ENCODE measurements at regions not wholly inside any gene's neighbourhood (a gene's known extent, or its start where the extent isn't known, plus 50 kb on each side); places are given as distances from the start of the nearest gene placed in this dataset.
"Not testable (repeated sequence)": the region's sequence is repeated elsewhere in the genome, so short reads cannot be mapped to it uniquely, and the experiment has no call there.

DNA sequence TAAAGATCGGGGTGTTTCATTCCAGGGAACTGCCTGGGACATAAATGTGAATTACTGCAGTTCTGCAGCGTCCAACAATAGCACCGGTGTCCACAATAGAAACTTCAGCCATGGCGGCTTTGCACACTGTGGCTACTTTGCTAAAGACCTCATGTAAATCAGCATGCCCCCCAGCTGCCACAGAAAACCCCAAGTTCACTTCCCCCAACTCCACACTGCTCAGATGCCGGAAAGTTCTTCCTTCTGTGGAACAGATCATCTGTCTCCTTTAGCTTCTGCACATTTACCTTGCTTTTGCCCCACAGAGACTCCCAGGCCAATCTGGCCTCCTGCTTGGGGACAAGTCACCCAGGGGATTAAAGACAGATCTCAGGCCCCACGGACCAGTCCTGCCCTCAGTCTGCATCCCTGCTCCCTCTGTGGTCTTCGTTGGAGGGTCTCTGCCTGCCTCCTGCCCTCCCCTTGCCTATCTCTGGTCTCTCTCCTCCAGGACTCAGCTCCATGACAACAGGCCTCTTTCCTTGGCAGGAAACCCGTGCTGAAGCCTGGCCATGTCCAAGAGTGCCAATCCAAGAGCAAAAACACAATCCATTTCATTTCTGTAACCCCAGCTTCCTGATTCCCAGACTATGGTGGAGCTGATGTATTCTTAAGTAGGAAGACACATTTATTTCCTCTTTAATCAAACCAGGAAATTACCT is 403.2 kb downstream of the RPS24 start:
- Mint-ChIP-seq H3K27me3 (peaks cover 2% of the 10 kb centered on the region), H3K36me3 (no peaks in the 10 kb centered on the region), H3K4me1 (peaks cover 2% of the 10 kb centered on the region), H3K27ac (no peak overlapping the region), H3K9me3 (no peaks in the 10 kb centered on the region), H3K4me3 (no peak overlapping the region)
- ATAC-seq (ENCODE audit: low read depth) = no peak
- POLR2A ChIA-PET = no interaction called here
- DNase-seq = no peak

DNA sequence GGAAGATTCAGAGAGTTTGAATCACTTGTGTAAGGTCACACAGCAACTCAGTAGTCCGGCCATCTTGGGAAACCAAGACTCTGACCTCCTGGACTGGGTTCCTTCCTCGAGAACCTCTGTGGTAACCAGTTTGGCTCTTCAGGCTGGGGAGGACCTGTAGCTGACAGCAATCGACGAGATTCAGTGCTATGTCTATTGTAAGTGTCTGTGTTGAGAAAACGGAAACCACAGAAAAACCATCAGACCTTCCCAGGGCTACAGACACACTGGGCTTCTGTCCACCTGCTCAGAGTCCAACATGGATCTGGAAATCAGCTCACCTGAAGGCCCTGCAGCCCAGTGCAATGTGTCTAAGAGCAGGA is 403.7 kb downstream of the RPS24 start:
- no peak overlapping the region for H3K27ac Mint-ChIP-seq
- H3K27me3 Mint-ChIP-seq = peaks cover 2% of the 10 kb centered on the region
- ATAC-seq (ENCODE audit: low read depth) = no peak
- H3K4me1 Mint-ChIP-seq = peaks cover 2% of the 10 kb centered on the region
- H3K36me3 Mint-ChIP-seq = no peaks in the 10 kb centered on the region
- H3K9me3 Mint-ChIP-seq = no peaks in the 10 kb centered on the region
- POLR2A ChIA-PET = interaction anchor here (0.7 kb wide), 1 partner anchor 394 kb away, joined by 3 read pairs; no protein-coding TSS in a partner anchor
- DNase-seq = no peak
- H3K4me3 Mint-ChIP-seq = no peak overlapping the region

DNA sequence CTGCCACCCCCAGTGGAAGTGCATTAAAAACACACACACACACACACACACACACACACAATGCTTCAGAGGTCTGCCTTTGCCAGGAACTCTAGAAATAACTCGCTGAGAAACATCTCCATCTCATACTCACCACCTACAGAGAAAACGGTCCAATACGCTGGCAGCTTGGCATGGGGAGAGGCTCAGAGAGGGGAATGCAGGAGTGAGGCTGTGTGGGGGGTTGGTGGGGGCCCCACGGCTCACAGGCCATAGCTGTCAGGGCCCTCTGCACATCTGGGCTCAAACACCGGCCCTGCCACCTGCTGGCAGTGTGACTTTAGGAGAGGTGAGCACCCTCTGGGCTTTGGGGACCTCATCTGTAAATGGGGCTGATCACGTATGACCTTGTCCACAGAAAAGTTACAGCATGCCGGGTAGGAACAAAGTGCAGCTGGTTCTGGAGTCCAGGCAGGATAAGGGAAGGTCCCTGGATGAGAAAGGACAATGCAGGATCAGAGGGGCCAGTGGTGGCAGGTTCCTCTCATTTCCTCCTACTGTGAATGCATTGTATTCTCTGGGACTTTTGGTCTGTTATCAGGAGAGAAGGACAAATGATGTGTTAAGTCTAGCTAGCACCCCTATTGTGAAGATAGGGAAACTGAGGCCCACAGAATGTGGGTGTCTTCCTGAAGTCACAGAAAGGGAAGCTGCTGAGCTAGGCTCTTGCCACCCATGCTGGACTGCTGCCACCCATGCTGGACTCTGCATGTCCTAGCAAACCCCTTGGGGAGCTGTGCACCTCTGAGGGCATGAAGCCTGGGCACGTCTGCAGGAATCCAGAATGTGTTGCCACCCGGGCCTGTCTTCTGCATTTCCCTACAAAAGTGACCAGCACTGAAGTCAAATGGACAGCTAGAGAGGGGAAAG is 404.6 kb downstream of the RPS24 start:
- no peak overlapping the region for H3K27ac Mint-ChIP-seq
- ATAC-seq (ENCODE audit: low read depth) = peak; percentile 58
- DNase-seq = peak; percentile 43
- peaks cover 2% of the 10 kb centered on the region for H3K4me1 Mint-ChIP-seq
- H3K9me3 Mint-ChIP-seq = no peaks in the 10 kb centered on the region
- H3K4me3 Mint-ChIP-seq = no peak overlapping the region
- no peaks in the 10 kb centered on the region for H3K36me3 Mint-ChIP-seq
- POLR2A ChIA-PET = interaction anchor here (0.7 kb wide), 1 partner anchor 395 kb away, joined by 3 read pairs; no protein-coding TSS in a partner anchor
- H3K27me3 Mint-ChIP-seq = peaks cover 2% of the 10 kb centered on the region

DNA sequence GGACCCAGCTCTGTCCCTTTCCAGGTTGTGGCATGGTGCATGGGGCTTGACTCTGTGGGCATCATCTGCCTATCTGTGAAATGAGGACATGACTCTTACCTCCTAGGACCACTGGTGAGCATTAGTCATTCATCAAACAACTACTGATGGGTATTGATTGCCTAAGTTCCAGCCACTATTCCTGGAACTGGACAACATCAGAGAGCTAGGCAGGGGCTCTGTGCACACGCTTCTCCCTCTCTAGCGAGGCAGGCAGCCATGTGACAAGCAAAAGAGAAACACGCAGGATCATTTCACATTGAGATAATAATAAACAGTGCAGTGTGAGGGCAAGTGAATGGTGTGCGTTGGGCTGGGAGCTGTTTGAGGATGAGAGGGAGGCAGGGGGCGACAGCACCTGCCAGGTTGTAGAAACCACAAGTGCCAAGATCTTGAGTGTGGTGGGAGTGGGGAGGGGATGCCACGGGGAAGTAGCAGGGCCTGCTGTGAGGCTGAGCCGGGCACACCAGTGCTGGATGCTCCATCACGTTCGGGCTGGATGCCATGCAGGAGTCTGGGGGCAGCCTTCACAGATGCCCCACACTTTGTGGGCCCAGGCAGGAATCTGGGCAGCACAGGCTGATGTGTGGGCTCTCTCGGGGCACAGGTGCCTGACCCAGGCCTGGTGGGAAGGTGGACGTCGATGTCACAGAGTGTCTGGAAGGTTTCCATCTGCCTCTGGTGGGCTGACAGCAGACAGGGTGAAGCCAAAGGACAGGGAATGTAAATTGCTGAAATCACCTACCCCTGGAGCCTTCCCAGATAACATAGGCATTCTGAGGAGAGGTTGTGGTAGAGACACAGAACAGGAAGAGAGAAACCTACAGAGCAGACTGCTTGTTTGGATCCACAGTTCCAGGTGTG is 405.5 kb downstream of the RPS24 start:
- H3K4me1 Mint-ChIP-seq = peaks cover 2% of the 10 kb centered on the region
- no peaks in the 10 kb centered on the region for H3K36me3 Mint-ChIP-seq
- POLR2A ChIA-PET = no interaction called here
- DNase-seq (no peak), ATAC-seq (ENCODE audit: low read depth) (no peak)
- H3K27me3 Mint-ChIP-seq = peaks cover 2% of the 10 kb centered on the region
- no peak overlapping the region for H3K27ac Mint-ChIP-seq
- H3K9me3 Mint-ChIP-seq = no peaks in the 10 kb centered on the region
- H3K4me3 Mint-ChIP-seq = no peak overlapping the region

DNA sequence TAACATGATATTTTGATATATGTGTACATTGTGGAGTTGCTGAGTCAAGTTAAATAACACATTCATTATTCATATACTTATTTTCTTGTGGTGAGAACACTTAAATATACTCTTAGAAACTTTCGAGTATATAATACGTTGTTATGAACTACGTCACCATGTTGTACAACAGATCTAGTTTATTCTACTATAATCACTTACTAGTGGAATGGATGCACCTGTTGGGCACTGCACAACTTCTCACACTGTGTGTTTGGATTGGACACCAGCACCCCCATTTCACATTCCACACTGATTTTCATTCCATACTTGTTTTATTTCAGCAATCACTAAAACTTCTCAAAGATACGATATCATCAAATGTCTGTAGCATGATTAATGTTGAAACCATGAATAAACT is 407.3 kb downstream of the RPS24 start:
- POLR2A ChIA-PET = no interaction called here
- no peak for ATAC-seq (ENCODE audit: low read depth)
- Mint-ChIP-seq H3K36me3 (no peaks in the 10 kb centered on the region), H3K27ac (no peak overlapping the region), H3K4me1 (peaks cover 2% of the 10 kb centered on the region), H3K4me3 (no peak overlapping the region), H3K27me3 (peaks cover 8% of the 10 kb centered on the region), H3K9me3 (no peaks in the 10 kb centered on the region)
- DNase-seq = no peak

DNA sequence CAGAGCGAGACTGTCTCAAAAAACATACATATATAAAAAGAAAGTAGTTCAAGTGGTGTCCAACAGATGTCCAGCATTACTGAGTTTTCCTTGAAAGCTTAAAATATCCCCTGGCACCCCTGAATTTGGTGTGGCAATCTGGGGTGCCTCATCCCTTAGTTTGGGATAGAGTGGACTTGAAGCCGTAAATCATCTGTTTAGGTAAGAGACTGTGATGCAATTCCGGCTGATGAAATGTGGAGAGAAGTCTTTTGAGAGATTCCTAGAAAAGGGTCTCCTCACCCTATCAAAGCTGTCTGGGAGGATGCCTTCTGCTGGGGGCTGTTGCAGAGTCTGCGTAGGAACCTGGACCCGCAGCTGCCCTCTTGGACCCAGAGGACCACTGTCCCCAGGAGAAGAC is 408.0 kb downstream of the RPS24 start:
- DNase-seq = no peak
- peaks cover 8% of the 10 kb centered on the region for H3K27me3 Mint-ChIP-seq
- ATAC-seq (ENCODE audit: low read depth) = no peak
- H3K27ac Mint-ChIP-seq = no peak overlapping the region
- POLR2A ChIA-PET = no interaction called here
- H3K36me3 Mint-ChIP-seq = no peaks in the 10 kb centered on the region
- peaks cover 2% of the 10 kb centered on the region for H3K4me1 Mint-ChIP-seq
- H3K9me3 Mint-ChIP-seq = no peaks in the 10 kb centered on the region
- no peak overlapping the region for H3K4me3 Mint-ChIP-seq

DNA sequence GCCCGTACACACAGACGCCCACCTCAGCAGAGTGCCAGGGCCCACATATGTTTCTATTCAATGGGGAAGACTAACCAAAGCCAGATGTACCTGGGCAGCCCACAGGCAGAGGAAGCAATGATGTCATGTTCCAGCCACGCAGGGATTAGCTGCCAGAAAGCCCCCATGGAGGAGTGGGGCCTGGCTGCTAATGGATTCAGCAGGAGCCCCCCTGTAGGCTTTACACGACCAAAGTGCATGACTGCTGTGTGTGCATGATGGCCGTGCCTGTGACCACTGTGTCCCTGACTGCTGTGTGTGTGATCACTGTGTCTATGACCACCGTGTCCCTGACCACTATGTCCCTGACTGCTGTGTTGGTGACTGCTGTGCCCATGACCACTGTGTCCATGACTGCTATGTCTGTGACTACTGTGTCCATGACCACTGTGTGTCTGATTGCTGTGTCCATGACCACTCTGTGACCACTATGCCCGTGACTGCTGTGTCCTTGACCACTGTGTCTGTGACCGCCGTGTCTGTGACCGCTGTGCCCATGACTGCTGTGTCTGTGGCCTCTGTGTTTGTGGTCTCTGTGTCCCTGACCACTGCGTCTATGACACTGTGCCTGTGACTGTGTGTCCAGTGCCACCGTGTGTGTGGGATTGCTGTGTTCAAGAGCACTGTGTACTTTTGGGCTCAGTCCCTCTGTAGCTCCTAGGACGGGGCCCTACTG is 409.3 kb downstream of the RPS24 start:
- H3K36me3 Mint-ChIP-seq = no peaks in the 10 kb centered on the region
- no peak overlapping the region for H3K27ac Mint-ChIP-seq
- H3K9me3 Mint-ChIP-seq = no peaks in the 10 kb centered on the region
- peaks cover 2% of the 10 kb centered on the region for H3K4me1 Mint-ChIP-seq
- POLR2A ChIA-PET = interaction anchor here (0.7 kb wide), 1 partner anchor 97 kb away, joined by 3 read pairs; no protein-coding TSS in a partner anchor
- no peak for ATAC-seq (ENCODE audit: low read depth)
- no peak overlapping the region for H3K4me3 Mint-ChIP-seq
- peaks cover 8% of the 10 kb centered on the region for H3K27me3 Mint-ChIP-seq
- no peak for DNase-seq

DNA sequence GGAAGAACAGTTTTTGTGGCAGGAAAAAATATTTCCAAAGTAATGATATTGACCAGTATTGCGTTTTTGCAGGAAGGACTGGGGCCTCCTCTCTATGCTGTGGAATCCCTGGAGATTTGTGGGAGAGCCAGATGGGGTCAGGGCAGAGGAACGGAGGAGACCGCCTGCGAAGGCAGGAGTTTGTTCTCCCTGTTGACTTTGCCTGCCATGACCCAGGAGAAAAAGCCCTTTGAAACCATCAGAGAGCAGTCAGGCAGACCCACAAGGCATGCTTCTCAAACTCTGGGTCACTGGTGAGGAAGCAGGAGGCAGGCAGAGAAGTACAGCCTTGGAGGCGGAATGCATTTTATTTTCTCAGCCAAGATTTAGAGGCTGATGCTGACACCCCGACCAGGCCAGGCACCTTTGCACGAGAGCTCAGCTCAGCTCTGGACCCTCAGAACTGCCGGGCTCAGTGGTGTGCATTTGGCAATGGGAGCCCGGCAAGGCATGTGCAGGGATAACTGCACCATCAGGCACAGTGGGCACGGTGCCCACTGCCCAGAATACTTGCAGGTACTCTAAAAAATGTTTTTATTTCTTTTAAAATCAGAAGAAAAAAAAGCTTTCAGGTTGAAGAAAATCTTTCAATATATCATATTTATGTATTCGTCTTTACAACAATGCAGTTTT is 410.4 kb downstream of the RPS24 start:
- POLR2A ChIA-PET = no interaction called here
- H3K4me3 Mint-ChIP-seq = no peak overlapping the region
- ATAC-seq (ENCODE audit: low read depth) (no peak), DNase-seq (no peak)
- peaks cover 8% of the 10 kb centered on the region for H3K27me3 Mint-ChIP-seq
- no peaks in the 10 kb centered on the region for H3K36me3 Mint-ChIP-seq
- no peak overlapping the region for H3K27ac Mint-ChIP-seq
- no peaks in the 10 kb centered on the region for H3K9me3 Mint-ChIP-seq
- no peaks in the 10 kb centered on the region for H3K4me1 Mint-ChIP-seq

DNA sequence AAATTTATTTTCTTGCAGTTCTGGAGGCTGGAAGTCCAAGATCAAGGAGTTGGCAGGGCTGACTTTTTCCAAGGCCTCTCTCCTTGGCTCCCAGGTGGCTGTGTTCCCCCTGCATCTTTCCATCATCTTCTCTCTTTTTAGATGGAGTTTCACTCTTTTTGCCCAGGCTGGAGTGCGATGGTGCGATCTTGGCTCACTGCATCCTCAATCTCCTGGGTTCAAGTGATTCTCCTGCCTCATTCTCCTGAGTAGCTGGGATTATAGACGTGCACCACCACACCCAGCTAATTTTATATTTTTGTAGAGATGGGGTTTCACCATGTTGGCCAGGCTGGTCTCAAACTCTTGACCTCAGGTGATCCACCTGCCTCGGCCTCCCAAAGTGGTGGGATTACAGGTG is 411.1 kb downstream of the RPS24 start:
- ATAC-seq (ENCODE audit: low read depth); POLR2A ChIA-PET; H3K27me3 Mint-ChIP-seq; DNase-seq; H3K27ac Mint-ChIP-seq; H3K36me3 Mint-ChIP-seq; H3K9me3 Mint-ChIP-seq; H3K4me3 Mint-ChIP-seq; H3K4me1 Mint-ChIP-seq: not testable (repeated sequence)

DNA sequence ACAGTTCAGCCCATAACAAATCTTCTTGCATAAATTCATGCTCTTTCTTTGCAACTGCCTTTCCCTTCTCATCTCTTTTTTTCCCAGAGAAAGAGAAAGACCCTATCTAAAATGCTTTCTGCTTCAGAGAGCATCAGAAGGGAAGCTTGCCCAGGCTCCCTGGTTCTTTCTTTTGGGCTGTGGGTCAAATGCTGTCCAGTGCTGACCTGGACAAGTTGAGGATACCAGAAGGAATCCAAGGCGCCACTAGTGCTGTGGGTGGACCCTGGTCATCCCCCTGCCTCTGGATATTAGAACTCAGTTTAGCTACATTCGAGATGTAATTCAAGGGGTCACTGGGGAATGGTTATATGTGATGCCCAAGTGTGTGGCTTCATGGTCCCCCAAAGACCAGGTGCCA is 411.6 kb downstream of the RPS24 start:
- no peak for ATAC-seq (ENCODE audit: low read depth)
- POLR2A ChIA-PET = no interaction called here

DNA sequence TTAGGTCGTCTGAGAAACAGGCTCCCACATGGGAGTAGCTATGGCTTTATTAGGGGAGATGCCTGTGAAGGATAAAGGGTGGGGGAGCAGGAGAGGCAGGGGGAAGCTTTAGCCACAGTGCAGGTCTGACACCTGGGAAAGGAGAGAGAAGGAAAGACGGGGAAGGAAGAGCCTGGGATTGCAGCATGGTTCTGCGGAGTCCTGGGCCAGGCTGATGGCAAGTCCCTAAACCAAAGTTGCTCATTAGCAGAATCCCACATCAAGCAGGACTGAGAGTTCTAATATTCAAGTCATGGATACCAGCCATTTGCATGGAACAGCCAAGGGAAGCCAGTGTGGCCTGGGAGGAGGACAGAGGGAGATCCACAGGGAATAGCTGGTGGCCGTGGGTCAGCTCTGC is 414.8 kb downstream of the RPS24 start:
- POLR2A ChIA-PET = no interaction called here
- no peaks in the 10 kb centered on the region for H3K4me1 Mint-ChIP-seq
- H3K4me3 Mint-ChIP-seq = no peak overlapping the region
- no peak for DNase-seq
- H3K27ac Mint-ChIP-seq = no peak overlapping the region
- no peaks in the 10 kb centered on the region for H3K36me3 Mint-ChIP-seq
- H3K27me3 Mint-ChIP-seq = peaks cover 14% of the 10 kb centered on the region
- no peak for ATAC-seq (ENCODE audit: low read depth)
- no peaks in the 10 kb centered on the region for H3K9me3 Mint-ChIP-seq

More for the DNA sequence above, 411.6 kb downstream of the RPS24 start:
- H3K27ac Mint-ChIP-seq = no peak overlapping the region
- peaks cover 8% of the 10 kb centered on the region for H3K27me3 Mint-ChIP-seq
- no peaks in the 10 kb centered on the region for H3K36me3 Mint-ChIP-seq
- no peaks in the 10 kb centered on the region for H3K4me1 Mint-ChIP-seq
- no peaks in the 10 kb centered on the region for H3K9me3 Mint-ChIP-seq
- no peak overlapping the region for H3K4me3 Mint-ChIP-seq
- no peak for DNase-seq

DNA sequence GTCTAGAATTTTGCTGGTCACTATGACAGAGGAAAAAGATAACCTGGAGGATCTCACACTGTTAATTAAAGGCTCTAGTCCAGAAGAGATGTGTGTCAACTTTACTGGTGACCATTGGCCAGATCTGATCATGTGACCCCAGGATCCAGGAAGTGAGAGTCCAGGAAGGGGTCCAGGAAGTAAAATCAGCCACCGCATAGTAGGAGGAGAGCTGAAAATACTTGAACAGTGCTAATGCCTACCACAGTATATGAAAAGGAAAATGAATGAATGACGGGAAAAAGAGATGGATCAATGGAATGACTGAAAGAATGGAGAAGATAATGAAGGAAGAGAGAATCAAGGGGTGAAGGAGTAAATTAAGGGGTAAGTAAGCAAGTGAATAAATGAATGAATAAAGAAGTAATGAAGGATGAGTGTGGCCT is 415.3 kb downstream of the RPS24 start:
- Mint-ChIP-seq H3K9me3 (no peaks in the 10 kb centered on the region), H3K4me3 (no peak overlapping the region), H3K27me3 (peaks cover 14% of the 10 kb centered on the region), H3K27ac (no peak overlapping the region), H3K4me1 (no peaks in the 10 kb centered on the region), H3K36me3 (no peaks in the 10 kb centered on the region)
- DNase-seq (no peak), ATAC-seq (ENCODE audit: low read depth) (no peak)
- POLR2A ChIA-PET = no interaction called here
